Stimulated activated CD4-positive, alpha-beta T cell treated with anti-CD3 and anti-CD28 coated beads, Interleukin-2, amount 100 ng/mL, for 48 hours (primary cell): ENCODE measurements at regions not wholly inside any gene's neighbourhood (a gene's known extent, or its start where the extent isn't known, plus 50 kb on each side); places are given as distances from the start of the nearest gene placed in this dataset.
"Not testable (repeated sequence)": the region's sequence is repeated elsewhere in the genome, so short reads cannot be mapped to it uniquely, and the experiment has no call there.

Experiments used
- DNase-seq, 2 donors: peaks; one replicate each; pipeline ENCODE4 v3.0.0-alpha.2; 2020

DNA sequence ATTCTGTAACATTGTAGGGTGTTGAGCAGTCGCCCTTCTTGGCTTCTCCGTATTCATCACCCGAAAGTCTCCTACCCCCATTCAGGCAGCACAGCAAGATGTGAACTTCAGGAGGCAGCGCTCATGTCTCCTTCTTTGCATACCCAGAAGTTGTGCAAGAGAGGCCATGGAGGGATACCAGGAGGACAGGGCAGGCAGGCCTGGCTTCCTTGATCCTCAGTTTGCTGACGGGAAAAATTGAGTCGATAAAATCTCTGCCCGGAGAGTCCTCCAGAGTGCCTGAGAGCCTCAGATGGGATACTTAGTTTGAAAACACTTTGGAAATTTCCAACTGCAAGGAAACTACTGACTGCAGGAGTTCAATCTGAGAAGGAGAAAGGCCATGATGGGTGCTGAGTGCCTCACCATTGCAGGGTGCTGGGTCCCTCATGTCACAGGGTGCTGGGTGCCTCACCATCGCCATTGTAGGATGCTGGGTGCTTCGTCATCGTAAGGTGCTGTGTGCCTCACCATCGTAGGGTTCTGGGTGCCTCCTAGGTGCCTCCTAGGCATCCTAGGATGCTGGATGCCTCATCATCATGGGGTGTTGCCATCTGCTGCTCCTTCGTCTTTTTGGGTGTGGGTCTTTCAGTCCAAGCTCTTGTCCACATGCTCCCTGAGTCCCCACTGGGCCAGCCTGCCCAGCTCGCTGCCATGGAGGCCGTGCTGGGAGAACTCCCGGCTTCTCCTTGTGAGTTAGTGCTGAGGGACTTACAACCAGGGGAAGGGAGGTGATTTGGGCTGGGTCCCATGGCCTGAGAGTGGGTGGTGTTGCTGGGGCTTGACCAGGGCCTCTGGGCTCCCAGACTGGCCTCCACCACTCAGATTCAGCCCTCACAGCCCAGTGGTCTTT, 162.4 kb downstream of the DDX1 start:
- no peak for DNase-seq

DNA sequence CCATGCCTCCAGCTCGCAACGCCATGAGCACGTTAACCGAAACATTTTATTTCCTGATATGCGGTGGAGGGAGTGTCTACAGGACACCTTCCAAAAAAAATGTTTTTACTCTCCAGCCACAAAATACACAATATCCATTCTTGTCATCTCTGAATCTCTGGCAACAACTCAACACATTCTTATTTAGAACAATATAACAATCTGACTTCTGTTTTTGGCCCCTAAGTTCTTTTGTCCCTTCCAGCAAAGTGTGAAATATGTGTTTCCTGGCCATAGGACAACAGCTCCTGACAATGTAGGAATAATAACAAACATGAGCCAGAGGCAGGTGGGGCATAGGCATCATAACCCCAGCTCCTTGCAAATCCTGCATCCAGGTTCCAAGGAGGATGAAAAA, 163.0 kb downstream of the DDX1 start:
- no peak for DNase-seq

GRCh38 chr2:15755528-15755927, 163.9 kb downstream of the DDX1 start:
- no peak for DNase-seq

DNA sequence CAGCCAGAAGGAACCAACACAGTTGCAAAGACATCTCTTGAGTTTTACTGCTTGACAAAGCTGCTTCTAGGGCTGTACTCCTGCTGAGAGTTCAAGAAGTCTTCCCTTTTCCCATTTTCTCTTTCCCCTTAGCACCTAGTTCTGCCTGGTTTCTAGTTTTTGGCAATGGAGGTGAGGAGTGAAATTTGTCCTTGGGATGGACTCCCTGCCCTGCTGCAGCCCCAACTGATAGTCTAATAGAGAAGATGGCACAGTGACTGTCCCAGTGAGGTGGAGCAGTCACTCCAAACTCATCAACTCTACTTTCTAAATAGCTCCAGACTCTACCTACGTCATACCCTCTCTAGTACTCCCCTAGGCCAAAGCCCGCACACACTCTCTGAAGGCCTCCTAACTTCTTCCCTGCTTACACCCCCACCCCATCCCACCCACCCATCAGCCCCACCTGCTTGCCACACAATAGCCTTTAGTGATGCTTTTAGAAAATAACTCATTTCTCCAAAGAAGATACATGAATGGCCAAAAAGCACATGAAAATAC, 164.4 kb downstream of the DDX1 start:
- DNase-seq = no peak

- DNase-seq = no peak
Observed at GRCh38 chr2:15756882-15757819, 165.5 kb downstream of the DDX1 start.

DNA sequence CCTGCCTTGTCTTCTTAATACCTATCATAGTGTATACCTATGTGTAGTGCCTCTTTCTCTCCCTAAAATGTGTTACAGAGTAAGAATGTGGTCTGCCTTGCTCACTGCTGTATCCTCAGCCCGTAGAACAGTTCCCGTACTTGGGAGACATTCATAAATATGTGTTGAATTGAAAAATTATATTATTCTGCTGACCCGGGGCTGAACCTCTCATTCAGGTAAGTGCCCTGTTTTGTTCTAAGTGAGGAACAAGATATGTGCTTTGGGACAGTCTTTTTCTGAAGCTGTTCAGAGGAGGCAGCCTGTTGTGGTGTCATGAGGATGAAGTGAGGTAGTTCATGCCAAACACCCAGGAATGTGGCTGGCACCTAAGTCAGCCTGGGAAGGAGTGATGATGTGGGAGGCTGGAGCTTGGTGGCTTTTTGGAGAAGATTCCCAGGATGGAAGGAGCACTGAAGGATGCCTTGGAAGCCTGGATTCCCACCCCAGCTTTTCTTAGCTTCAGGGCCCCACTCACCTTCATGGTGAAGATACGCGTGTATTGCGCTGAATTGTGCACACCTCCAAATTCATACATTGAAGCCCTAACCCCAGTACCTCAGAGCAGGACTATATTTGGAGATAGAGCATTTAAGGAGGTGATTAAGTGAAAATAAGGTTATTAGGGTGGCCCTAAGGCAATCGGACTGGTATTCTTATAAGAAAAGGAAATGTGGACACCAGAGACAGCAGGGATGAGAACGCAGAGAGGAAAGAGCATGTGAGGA, 166.3 kb downstream of the DDX1 start:
- DNase-seq = no peak

GRCh38 chr2:15758848-15759247, 167.2 kb downstream of the DDX1 start:
- no peak for DNase-seq

DNA sequence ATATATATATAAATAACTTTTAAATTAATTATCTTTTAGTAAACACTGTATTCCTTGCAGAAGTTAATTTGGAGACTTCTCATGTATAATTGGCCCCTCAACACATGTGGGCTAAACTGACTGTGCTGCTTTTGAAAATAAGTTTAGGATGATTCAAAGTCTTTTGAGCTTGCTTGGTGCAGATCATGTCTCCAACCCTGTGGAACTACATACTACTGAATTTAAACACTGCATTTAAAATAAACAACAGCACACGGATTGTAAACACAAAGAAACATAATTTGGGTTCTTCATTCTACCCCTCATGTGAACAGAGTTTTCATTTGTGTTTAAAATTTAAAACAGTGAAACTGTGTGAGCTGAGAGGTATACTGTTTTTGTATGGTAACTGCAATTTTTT, 167.7 kb downstream of the DDX1 start:
- no peak for DNase-seq

DNA sequence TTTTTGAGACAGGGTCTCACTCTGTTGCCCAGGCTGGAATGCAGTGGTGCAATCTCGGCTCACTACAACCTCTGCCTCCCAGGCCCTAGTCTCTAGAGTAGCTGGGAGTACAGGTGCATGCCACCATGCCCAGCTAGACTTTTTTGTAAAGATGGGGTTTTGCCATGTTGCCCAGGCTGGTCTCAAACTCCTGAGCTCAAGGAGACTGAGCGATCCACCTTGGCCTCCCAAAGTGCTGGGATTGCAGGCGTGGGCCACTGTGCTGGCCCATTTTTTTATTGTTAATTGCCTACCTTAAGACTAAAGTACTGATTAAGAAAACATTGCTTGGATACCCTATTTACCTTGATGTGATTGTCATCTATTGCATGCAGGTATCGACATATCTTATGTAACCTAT, 168.1 kb downstream of the DDX1 start:
- DNase-seq = not testable (repeated sequence)

DNA sequence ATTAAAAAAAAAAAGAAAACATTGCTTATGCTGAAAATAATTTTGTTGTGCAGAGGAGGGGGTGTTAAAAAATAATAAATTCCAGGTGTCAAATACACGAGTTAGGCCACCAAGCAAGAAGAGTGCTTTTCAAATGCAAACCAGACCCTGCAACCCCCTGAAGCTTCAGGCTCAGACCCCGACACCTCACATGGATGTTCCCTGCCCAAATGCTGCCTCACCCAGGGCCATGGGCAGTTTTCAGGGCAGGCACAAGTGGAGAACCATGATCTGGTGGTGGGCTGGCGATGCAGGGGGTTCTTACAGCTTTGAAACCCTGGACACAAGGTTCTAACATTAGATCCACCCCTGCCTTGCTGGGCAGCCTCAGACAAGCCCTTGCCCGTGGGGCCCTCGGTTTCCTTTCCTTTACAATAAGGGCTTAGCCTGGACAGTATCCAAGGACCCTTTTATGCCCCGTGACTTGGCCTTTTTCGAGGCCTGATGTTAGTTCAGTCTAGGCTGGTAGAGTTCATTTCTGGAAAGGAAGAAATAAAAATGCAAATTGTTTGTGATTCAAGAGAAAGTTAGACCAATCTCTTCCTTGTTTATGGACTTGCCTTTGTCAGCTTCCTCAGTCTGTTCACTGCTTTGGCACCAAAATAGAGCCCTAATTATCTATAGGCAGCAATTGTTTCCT, 168.7 kb downstream of the DDX1 start:
- DNase-seq = no peak

DNA sequence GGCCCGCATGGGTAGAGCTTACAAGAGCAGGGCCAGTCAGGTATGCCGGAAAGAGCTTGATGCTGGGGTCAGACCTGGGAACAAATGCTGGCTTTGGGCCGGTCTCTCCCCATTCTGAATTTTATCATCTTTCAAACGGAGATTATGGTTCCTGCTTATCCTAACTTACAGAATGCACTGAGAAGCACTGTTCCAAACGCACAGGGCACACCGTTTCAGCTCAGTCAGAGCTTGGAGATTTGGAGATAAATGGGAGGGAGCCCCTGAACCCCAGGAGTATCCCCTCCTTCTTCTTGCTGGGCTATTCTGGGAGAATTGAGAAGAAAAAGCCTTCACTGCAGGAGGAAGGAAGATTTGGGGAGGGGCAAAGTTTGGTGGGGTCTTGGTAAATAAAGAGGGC, 169.4 kb downstream of the DDX1 start:
- DNase-seq = no peak

GRCh38 chr2:15761910-15762309, 170.2 kb downstream of the DDX1 start:
- DNase-seq = no peak

- no peak for DNase-seq
Observed at GRCh38 chr2:15762449-15762848, 170.8 kb downstream of the DDX1 start.

- DNase-seq = no peak
Observed at GRCh38 chr2:15763106-15763821, 171.6 kb downstream of the DDX1 start.

DNA sequence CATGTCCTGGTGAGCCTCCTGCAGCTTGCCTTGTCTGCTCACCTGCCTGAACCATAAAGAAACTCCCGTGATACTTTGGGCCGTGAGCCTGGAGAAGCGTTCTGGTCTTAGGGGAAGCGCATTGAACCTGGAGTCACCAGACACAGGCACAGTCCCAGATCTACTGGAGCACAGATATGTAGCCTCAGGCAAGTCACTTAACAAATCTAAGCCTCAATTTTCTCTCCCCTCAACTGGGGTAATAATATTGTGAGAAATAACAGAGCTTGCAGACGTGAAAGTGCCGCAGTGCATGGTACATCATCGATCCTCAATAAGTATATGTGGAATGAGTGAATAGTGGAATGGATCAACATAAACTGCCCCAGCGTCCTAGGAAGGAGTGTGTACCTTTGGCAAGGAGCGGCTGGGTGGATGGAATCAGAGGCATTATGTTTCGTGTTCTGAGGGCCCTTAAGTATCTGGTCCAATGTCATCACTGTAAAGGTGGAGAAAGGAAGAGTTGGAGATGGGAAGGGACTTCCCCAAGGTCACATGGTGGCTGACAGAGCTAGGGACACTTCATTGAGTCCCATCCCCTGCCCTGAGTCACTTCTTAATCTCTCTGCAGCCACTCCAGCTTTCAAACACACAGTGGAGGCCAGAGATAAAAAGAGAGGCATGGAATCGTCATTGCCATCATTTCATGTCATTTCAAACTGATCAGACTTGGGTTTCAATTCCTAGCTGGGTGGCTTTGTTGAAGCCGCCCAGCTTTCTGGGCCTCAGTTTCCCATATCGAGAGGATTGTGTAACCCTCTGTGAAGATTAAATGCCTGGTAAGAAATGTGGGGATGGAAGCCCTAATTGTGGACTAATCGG, 172.4 kb downstream of the DDX1 start:
- DNase-seq = no peak

GRCh38 chr2:15764683-15765011, 173.0 kb downstream of the DDX1 start:
- DNase-seq = no peak

- no peak for DNase-seq
Observed at GRCh38 chr2:15765211-15765610, 173.5 kb downstream of the DDX1 start.

DNA sequence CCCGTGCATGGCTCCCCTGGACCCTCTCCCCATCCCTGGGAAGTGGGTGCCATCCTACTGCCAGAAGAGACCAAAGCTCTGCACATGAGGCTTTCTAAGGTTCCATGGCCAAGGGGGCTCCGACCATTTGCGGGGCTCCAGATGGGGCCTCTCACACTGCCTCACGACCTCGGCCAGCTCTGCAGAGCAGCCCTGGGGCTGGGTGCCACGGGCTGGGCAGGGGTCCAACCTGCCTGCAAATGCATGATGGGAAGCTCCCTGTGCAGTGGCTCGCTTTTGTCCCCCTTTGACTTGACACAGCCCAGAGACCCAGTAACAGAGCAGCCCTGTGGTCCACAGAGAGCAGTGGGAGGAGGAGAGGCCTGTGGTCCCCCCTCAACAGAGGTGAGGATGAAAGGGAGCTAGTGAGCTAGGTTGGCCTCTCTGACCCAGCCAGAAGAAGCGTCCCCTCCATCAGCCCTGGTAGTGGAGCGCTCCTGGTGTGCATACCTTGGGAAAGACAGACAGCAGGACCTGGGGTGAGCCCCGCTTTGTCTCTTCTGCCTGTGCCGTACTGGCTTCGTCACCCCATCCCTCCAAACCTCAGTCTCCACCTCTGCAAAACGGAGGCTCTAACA, 174.1 kb downstream of the DDX1 start:
- no peak for DNase-seq

GRCh38 chr2:15766303-15766861, 174.0 kb upstream of the MYCN start:
- DNase-seq = no peak
